Adrenal gland (tissue), 5 donors: ENCODE measurements at regions not wholly inside any gene's neighbourhood (a gene's known extent, or its start where the extent isn't known, plus 50 kb on each side); places are given as distances from the start of the nearest gene placed in this dataset.

Source experiments
- CTCF ChIP-seq, 6 experiments: fragments of 450-650 bp in 4 of 6; fragments of 200-600 bp in 2 of 6; sonication (generic) in 1 of 6; IDR thresholded peaks; 1 replicate in 5 of 6; 2 replicates in 1 of 6; pipeline versions ENCODE4 v1.5.1 to v1.8.0; 2016 to 2021; ENCODE audit warnings: antibody characterized with exemption in 6 of 6, mild to moderate bottlenecking in 2 of 6, moderate library complexity in 1 of 6
- POLR2A ChIP-seq, 2 donors: fragments of 450-650 bp; IDR thresholded peaks; one replicate each; pipeline ENCODE4 v1.6.1; 2017; ENCODE audit warnings: antibody characterized with exemption in 2 of 2, mild to moderate bottlenecking in 2 of 2, moderate library complexity in 1 of 2
- donor health status: DM: no; HTN: no; CAD: no.

GRCh38 chr9:82581516-82581915 lies 481.4 kb downstream of the RASEF start:
- TF ChIP-seq POLR2A (IDR thresholded peaks at IDR 0.05), result no peak
- no peak for TF ChIP-seq CTCF (IDR thresholded peaks at IDR 0.05)
